Liver (tissue), 3 donors: ENCODE measurements at regions not wholly inside any gene's neighbourhood (a gene's known extent, or its start where the extent isn't known, plus 50 kb on each side); places are given as distances from the start of the nearest gene placed in this dataset.

Experiments used
- ATF3 ChIP-seq: IDR thresholded peaks from 2 replicates; pipeline ENCODE4 v1.6.1; 2016; ENCODE audit warnings: antibody characterized with exemption
- TF ChIP-seq, protein P1 (sequence below): fragments of 150-350 bp; IDR thresholded peaks from 2 replicates; pipeline ENCODE4 v1.5.1; 2017; ENCODE audit warnings: improper control_type of control experiment, low read depth, low read length; ENCODE audit not compliant: missing input control
- donor health status: healthy.
- donor health status: healthy.

DNA sequence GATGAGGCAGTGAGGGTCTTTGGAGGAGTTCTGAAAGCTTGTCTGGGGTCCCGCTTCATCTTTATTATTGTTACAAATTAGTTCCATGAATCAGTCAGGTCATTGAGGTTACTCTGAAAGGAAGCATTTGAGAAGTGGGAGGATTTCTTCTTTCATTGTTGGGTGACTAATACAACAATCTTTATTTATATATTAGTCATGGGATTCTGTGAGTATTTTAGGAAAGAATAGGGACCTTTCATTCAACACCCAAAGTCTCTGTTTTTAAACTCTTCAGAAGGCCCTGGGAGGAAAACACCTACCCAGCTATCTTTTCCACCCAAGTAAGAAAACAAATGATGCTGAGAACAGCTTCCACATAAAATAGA lies 98.3 kb downstream of the SOD2 start:
- TF ChIP-seq, protein P1, sequence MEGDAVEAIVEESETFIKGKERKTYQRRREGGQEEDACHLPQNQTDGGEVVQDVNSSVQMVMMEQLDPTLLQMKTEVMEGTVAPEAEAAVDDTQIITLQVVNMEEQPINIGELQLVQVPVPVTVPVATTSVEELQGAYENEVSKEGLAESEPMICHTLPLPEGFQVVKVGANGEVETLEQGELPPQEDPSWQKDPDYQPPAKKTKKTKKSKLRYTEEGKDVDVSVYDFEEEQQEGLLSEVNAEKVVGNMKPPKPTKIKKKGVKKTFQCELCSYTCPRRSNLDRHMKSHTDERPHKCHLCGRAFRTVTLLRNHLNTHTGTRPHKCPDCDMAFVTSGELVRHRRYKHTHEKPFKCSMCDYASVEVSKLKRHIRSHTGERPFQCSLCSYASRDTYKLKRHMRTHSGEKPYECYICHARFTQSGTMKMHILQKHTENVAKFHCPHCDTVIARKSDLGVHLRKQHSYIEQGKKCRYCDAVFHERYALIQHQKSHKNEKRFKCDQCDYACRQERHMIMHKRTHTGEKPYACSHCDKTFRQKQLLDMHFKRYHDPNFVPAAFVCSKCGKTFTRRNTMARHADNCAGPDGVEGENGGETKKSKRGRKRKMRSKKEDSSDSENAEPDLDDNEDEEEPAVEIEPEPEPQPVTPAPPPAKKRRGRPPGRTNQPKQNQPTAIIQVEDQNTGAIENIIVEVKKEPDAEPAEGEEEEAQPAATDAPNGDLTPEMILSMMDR: no peak
- no peak for TF ChIP-seq ATF3
